SK-N-SH treated with all-trans-retinoic acid at 6 μM for 48 hours (cell line): ENCODE measurements at regions not wholly inside any gene's neighbourhood (a gene's known extent, or its start where the extent isn't known, plus 50 kb on each side); places are given as distances from the start of the nearest gene placed in this dataset.

Experiments
- CREB5 ChIP-seq: fragments of 250-450 bp; sonication (Bioruptor Pico); IDR thresholded peaks from 2 replicates; pipeline ENCODE4 v1.5.1; 2020; ENCODE audit warnings: low read depth, mild to moderate bottlenecking, moderate library complexity
- GLIS3 ChIP-seq: fragments of 250-450 bp; sonication (Bioruptor Pico); IDR thresholded peaks from 2 replicates; pipeline ENCODE4 v1.5.0; 2020; ENCODE audit warnings: mild to moderate bottlenecking, moderate library complexity
- POU6F1 ChIP-seq: fragments of 250-450 bp; sonication (Bioruptor Pico); IDR thresholded peaks from 2 replicates; pipeline ENCODE4 v1.8.0; 2021; ENCODE audit warnings: low read depth, mild to moderate bottlenecking, moderate library complexity, borderline replicate concordance
- SNAI2 ChIP-seq: fragments of 250-450 bp; sonication (Bioruptor Pico); IDR thresholded peaks from 2 replicates; pipeline ENCODE4 v1.5.0; 2020; ENCODE audit warnings: mild to moderate bottlenecking, moderate library complexity
- TOX ChIP-seq: fragments of 250-450 bp; sonication (Bioruptor Pico); IDR thresholded peaks from 2 replicates; pipeline ENCODE4 v1.8.0; 2021; ENCODE audit warnings: mild to moderate bottlenecking, moderate library complexity, borderline replicate concordance
- ZNF565 ChIP-seq: fragments of 450-650 bp; formaldehyde crosslinking; conservative IDR thresholded peaks from 2 replicates; pipeline ENCODE4 v1.5.0; 2020; ENCODE audit warnings: low read depth, mild to moderate bottlenecking, moderate library complexity
- ZNF8 ChIP-seq: fragments of 450-650 bp; formaldehyde crosslinking; IDR thresholded peaks from 2 replicates; pipeline ENCODE4 v1.5.0; 2020; ENCODE audit warnings: mild to moderate bottlenecking, moderate library complexity
- TF ChIP-seq, protein P1 (sequence below): fragments of 250-450 bp; sonication (Bioruptor Pico); IDR thresholded peaks from 2 replicates; pipeline ENCODE4 v1.8.0; 2020; ENCODE audit warnings: mild to moderate bottlenecking, moderate library complexity, borderline replicate concordance

- TF ChIP-seq, protein P1, sequence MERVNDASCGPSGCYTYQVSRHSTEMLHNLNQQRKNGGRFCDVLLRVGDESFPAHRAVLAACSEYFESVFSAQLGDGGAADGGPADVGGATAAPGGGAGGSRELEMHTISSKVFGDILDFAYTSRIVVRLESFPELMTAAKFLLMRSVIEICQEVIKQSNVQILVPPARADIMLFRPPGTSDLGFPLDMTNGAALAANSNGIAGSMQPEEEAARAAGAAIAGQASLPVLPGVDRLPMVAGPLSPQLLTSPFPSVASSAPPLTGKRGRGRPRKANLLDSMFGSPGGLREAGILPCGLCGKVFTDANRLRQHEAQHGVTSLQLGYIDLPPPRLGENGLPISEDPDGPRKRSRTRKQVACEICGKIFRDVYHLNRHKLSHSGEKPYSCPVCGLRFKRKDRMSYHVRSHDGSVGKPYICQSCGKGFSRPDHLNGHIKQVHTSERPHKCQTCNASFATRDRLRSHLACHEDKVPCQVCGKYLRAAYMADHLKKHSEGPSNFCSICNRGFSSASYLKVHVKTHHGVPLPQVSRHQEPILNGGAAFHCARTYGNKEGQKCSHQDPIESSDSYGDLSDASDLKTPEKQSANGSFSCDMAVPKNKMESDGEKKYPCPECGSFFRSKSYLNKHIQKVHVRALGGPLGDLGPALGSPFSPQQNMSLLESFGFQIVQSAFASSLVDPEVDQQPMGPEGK = no peak
- no peak for TF ChIP-seq POU6F1 (CRISPR knock-in tag)
- TF ChIP-seq GLIS3 (CRISPR knock-in tag) = no peak
- no peak for TF ChIP-seq TOX (CRISPR knock-in tag)
- TF ChIP-seq CREB5 (CRISPR knock-in tag) = no peak
- no peak for TF ChIP-seq SNAI2 (CRISPR knock-in tag)
- no peak for TF ChIP-seq ZNF565
- no peak for TF ChIP-seq ZNF8 (CRISPR knock-in tag)
Measured at GRCh38 chr12:62158461-62159360, 101.5 kb upstream of the USP15 start.
